Neuronal stem cell (in vitro differentiated cells): ENCODE measurements at regions not wholly inside any gene's neighbourhood (a gene's known extent, or its start where the extent isn't known, plus 50 kb on each side); places are given as distances from the start of the nearest gene placed in this dataset.

Source experiments
- DNase-seq: peaks from one replicate; pipeline ENCODE4 v3.0.0-alpha.2; 2013; ENCODE audit warnings: low spot score
- H2AFZ ChIP-seq: one replicate; pipeline ENCODE4 v1.6.1; 2013; ENCODE audit warnings: mild to moderate bottlenecking, low read length, inconsistent platforms
- H2AK5ac ChIP-seq: 2 replicates; pipeline ENCODE4 v1.6.1; 2013; ENCODE audit warnings: low read depth, mild to moderate bottlenecking, inconsistent platforms, low read length, moderate library complexity, mixed read lengths
- H2BK120ac ChIP-seq: 2 replicates; pipeline ENCODE4 v1.6.1; 2013; ENCODE audit warnings: low read depth, mild to moderate bottlenecking, inconsistent platforms, low read length, moderate library complexity, mixed read lengths
- H2BK12ac ChIP-seq: one replicate; pipeline ENCODE4 v1.6.1; 2013; ENCODE audit warnings: low read length, inconsistent platforms
- H2BK15ac ChIP-seq: 2 replicates; pipeline ENCODE4 v1.6.1; 2013; ENCODE audit warnings: mild to moderate bottlenecking, low read length, inconsistent platforms, mixed read lengths
- H2BK5ac ChIP-seq: one replicate; pipeline ENCODE4 v1.6.1; 2013; ENCODE audit warnings: inconsistent platforms, mild to moderate bottlenecking, low read length, moderate library complexity
- H3K14ac ChIP-seq: one replicate; pipeline ENCODE4 v1.6.1; 2013; ENCODE audit warnings: low read length, inconsistent platforms
- H3K18ac ChIP-seq: 2 replicates; pipeline ENCODE4 v1.6.1; 2013; ENCODE audit warnings: low read length, inconsistent platforms
- H3K23ac ChIP-seq: 2 replicates; pipeline ENCODE4 v1.6.1; 2013; ENCODE audit warnings: low read depth, mild to moderate bottlenecking, mixed read lengths, low read length, inconsistent platforms; ENCODE audit not compliant: poor library complexity
- H3K27ac ChIP-seq: replicated peaks from 3 replicates; pipeline ENCODE4 v1.5.1; 2013; ENCODE audit warnings: low read length, inconsistent platforms
- H3K27me3 ChIP-seq, 3 experiments: 2 replicates each; pipeline ENCODE4 v1.6.1; 2013; ENCODE audit warnings: low read length in 3 of 3, mild to moderate bottlenecking in 2 of 3, inconsistent platforms in 1 of 3, low read depth in 1 of 3, mixed read lengths in 1 of 3, moderate library complexity in 1 of 3; ENCODE audit not compliant: control insufficient read depth in 3 of 3, insufficient read depth in 3 of 3
- H3K36me3 ChIP-seq, 2 donors: replicated peaks in 1 of 2; 2 replicates each; pipeline ENCODE4 v1.6.1; 2013; ENCODE audit warnings: low read length in 2 of 2; ENCODE audit not compliant: control insufficient read depth in 2 of 2, insufficient read depth in 2 of 2
- H3K4ac ChIP-seq: 2 replicates; pipeline ENCODE4 v1.6.1; 2013; ENCODE audit warnings: inconsistent platforms, mild to moderate bottlenecking, low read length, moderate library complexity
- H3K4me1 ChIP-seq, 2 donors: 1 replicate in 1 of 2; 2 replicates in 1 of 2; pipeline ENCODE4 v1.6.1; 2013; ENCODE audit warnings: low read length in 2 of 2, low read depth in 1 of 2; ENCODE audit not compliant: control insufficient read depth in 2 of 2, insufficient read depth in 1 of 2
- H3K4me2 ChIP-seq: one replicate; pipeline ENCODE4 v1.6.1; 2013; ENCODE audit warnings: mild to moderate bottlenecking, low read length, inconsistent platforms; ENCODE audit not compliant: insufficient read depth, poor library complexity, severe bottlenecking
- H3K4me3 ChIP-seq, 2 donors: 2 replicates each; pipeline ENCODE4 v1.5.1; 2013; ENCODE audit warnings: low read length in 2 of 2, mild to moderate bottlenecking in 2 of 2, inconsistent platforms in 1 of 2, moderate library complexity in 1 of 2
- H3K79me1 ChIP-seq: one replicate; pipeline ENCODE4 v1.6.1; 2013; ENCODE audit warnings: low read depth, mild to moderate bottlenecking, inconsistent platforms, low read length, moderate library complexity
- H3K9ac ChIP-seq: one replicate; pipeline ENCODE4 v1.6.1; 2013; ENCODE audit warnings: mild to moderate bottlenecking, low read depth, low read length, inconsistent platforms; ENCODE audit not compliant: poor library complexity
- H3K9me3 ChIP-seq, 2 donors: replicated peaks in 1 of 2; 2 replicates each; pipeline versions ENCODE3 to v1.6.1; 2013; ENCODE audit warnings: low read length in 2 of 2, mild to moderate bottlenecking in 2 of 2, inconsistent platforms in 1 of 2, low read depth in 1 of 2, mixed read lengths in 1 of 2, moderate library complexity in 1 of 2; ENCODE audit not compliant: control insufficient read depth in 2 of 2, insufficient read depth in 1 of 2
- H4K8ac ChIP-seq: one replicate; pipeline ENCODE4 v1.6.1; 2013; ENCODE audit warnings: low read depth, mild to moderate bottlenecking, inconsistent platforms, low read length, moderate library complexity
- H4K91ac ChIP-seq: one replicate; pipeline ENCODE4 v1.6.1; 2013; ENCODE audit warnings: low read length, low read depth, mild to moderate bottlenecking, inconsistent platforms; ENCODE audit not compliant: poor library complexity
- WGBS, 2 donors: extraction: QIAGEN DNeasy Blood & Tissue Kit; methylation state at CpG; one replicate each; pipeline ENCODE4 v1.1.7; 2013; ENCODE audit warnings: missing lambda C conversion rate in 2 of 2, mixed read lengths in 1 of 2; ENCODE audit not compliant: insufficient read length in 2 of 2, insufficient replicate concordance in 1 of 2; ENCODE audit errors: extremely low coverage in 2 of 2; 5-methylcytosine and 5-hydroxymethylcytosine counted together

DNA sequence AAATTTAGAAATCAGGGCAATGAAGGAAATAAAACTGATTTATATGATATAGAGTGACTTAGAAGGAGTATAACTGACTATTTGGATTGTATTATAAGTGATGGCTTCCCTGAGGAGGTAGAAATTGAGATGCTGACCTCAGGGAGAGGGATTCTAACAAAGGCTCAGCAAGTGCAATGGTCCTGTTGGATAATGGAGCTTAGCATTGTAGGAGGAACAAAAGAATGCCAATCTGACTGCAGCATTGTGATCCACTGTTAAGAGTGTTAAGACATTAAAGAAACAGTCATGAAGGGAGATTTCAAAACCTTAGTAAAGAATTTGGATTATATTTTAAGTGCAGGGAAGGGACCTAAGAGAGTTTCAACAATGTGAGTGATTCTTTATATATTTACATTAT, 158.4 kb upstream of the NAALADL2 start:
- H3K14ac ChIP-seq, result no peak overlapping the region
- peak; percentile 29 for DNase-seq
- H2BK5ac ChIP-seq, result no peak overlapping the region
- H2BK120ac ChIP-seq, result no peak overlapping the region
- H3K18ac ChIP-seq, result no peak overlapping the region
- no peaks in the 10 kb centered on the region for H3K9me3 ChIP-seq
- H3K27me3 ChIP-seq, result no peaks in the 10 kb centered on the region
- H3K36me3 ChIP-seq, result no peaks in the 10 kb centered on the region
- H3K4me2 ChIP-seq, result no peak overlapping the region
- no peak overlapping the region for H2BK15ac ChIP-seq
- H3K9ac ChIP-seq, result no peak overlapping the region
- no peak overlapping the region for H3K23ac ChIP-seq
- H2AFZ ChIP-seq, result no peak overlapping the region
- no peak overlapping the region for H3K27ac ChIP-seq
- no peaks in the 10 kb centered on the region for H3K79me1 ChIP-seq
- H3K4me3 ChIP-seq, result no peak overlapping the region
- peaks cover 0 to 6% of the 10 kb centered on the region in 2 donors for H3K4me1 ChIP-seq
- no peak overlapping the region for H2AK5ac ChIP-seq
- no peak overlapping the region for H4K8ac ChIP-seq
- H4K91ac ChIP-seq, result no peak overlapping the region
- no peak overlapping the region for H2BK12ac ChIP-seq
- no peak overlapping the region for H3K4ac ChIP-seq

DNA sequence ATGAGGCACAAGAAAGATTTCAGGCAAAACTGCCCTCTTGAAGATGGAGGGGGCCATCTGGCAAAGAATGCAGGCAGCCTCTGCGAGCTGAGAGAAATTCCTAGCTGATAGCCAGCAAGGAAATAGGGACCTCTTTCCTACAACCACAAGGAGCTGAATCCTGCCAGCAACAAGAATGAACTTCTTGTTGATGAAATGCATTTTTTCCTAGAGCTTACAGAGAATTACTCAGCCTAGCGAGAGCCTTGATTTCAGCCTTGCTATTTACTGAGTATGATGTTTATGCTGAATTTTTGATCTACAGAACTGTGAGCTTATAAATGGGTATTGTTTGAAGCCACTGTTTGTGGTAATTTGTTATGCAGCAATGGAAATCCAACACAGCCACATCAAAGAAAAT, 148.5 kb upstream of the NAALADL2 start:
- no peak overlapping the region for H3K23ac ChIP-seq
- H3K4ac ChIP-seq, result no peak overlapping the region
- no peaks in the 10 kb centered on the region for H3K9me3 ChIP-seq
- no peaks in the 10 kb centered on the region for H3K79me1 ChIP-seq
- no peak overlapping the region for H4K91ac ChIP-seq
- no peak overlapping the region for H2BK120ac ChIP-seq
- no peak for DNase-seq
- H2BK15ac ChIP-seq, result no peak overlapping the region
- H3K18ac ChIP-seq, result no peak overlapping the region
- no peak overlapping the region for H3K9ac ChIP-seq
- WGBS, 2 donors, result no CpG with 5 or more reads among the region's 2 CpGs
- H3K4me3 ChIP-seq, result no peak overlapping the region
- no peak overlapping the region for H2AK5ac ChIP-seq
- no peak overlapping the region for H2BK5ac ChIP-seq
- H2BK12ac ChIP-seq, result no peak overlapping the region
- H2AFZ ChIP-seq, result no peak overlapping the region
- H3K36me3 ChIP-seq, result no peaks in the 10 kb centered on the region
- no peak overlapping the region for H3K14ac ChIP-seq
- no peak overlapping the region for H3K27ac ChIP-seq
- H3K27me3 ChIP-seq, result no peaks in the 10 kb centered on the region
- no peak overlapping the region for H3K4me2 ChIP-seq
- H3K4me1 ChIP-seq, result no peaks in the 10 kb centered on the region
- H4K8ac ChIP-seq, result no peak overlapping the region

DNA sequence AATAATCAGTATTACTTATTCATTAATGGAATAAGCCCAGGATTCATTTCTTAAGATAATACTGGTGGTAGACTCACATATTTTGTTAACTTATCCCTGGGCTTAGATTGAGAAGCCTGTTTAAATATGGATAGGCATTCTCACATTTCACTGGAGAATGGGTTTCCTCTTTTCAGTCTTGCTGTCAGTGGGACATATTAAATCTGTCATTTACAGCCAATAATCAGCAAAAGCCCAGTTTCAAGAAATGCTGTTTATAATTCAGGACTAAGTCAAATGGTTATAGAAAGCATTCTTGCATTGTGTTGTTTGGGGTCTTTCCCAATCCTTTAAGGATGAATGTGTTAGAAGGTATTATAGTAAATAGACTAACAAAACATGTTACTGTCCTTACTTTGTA, 143.7 kb upstream of the NAALADL2 start:
- no peak overlapping the region for H3K4ac ChIP-seq
- no peak overlapping the region for H2BK12ac ChIP-seq
- H3K4me1 ChIP-seq, result no peaks in the 10 kb centered on the region
- no peak overlapping the region for H4K8ac ChIP-seq
- no peaks in the 10 kb centered on the region for H3K36me3 ChIP-seq
- H2BK5ac ChIP-seq, result no peak overlapping the region
- no peak overlapping the region for H3K4me3 ChIP-seq
- H3K27me3 ChIP-seq, result no peaks in the 10 kb centered on the region
- H2AFZ ChIP-seq, result no peak overlapping the region
- H3K23ac ChIP-seq, result no peak overlapping the region
- H2BK15ac ChIP-seq, result no peak overlapping the region
- no peak overlapping the region for H3K4me2 ChIP-seq
- H3K9me3 ChIP-seq, result no peaks in the 10 kb centered on the region
- no peak for DNase-seq
- H3K27ac ChIP-seq, result no peak overlapping the region
- no peak overlapping the region for H2AK5ac ChIP-seq
- H3K14ac ChIP-seq, result no peak overlapping the region
- H4K91ac ChIP-seq, result no peak overlapping the region
- H3K9ac ChIP-seq, result no peak overlapping the region
- no peaks in the 10 kb centered on the region for H3K79me1 ChIP-seq
- no peak overlapping the region for H2BK120ac ChIP-seq
- H3K18ac ChIP-seq, result no peak overlapping the region

DNA sequence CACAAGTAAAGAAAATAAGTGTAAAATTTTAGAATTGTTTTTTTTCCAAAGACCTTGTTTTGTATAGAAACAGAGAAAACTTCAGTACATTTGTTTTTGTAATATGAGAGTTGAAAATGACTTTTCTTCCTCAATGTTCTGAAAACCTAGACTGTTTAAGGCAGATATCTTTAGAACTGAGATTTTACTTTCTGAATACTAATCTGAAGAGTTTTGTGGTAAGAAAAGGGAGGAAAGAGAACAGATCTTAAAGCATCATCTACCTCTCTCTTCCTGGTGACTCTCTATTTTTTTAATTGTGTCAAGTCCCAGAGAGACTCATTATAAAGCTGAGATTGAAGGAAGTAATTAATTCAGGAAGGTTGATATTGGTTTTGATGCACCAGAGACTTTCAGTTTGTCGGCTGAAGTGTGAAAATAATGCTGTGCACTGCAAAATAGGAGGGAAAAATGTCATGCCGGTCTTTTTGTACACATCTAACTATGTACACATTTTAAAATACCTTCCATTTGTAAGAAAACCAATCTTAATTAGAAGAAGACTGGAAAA, 142.1 kb upstream of the NAALADL2 start:
- no peak overlapping the region for H3K18ac ChIP-seq
- WGBS, 2 donors, result no CpG with 5 or more reads among the region's 2 CpGs
- no peak overlapping the region for H4K8ac ChIP-seq
- H2BK12ac ChIP-seq, result no peak overlapping the region
- H3K4me2 ChIP-seq, result no peak overlapping the region
- no peak overlapping the region for H3K23ac ChIP-seq
- no peaks in the 10 kb centered on the region for H3K79me1 ChIP-seq
- H3K9ac ChIP-seq, result no peak overlapping the region
- H3K14ac ChIP-seq, result no peak overlapping the region
- H4K91ac ChIP-seq, result no peak overlapping the region
- DNase-seq, result no peak
- H2AK5ac ChIP-seq, result no peak overlapping the region
- H3K36me3 ChIP-seq, result no peaks in the 10 kb centered on the region
- no peak overlapping the region for H3K4ac ChIP-seq
- no peak overlapping the region for H2BK120ac ChIP-seq
- H2BK15ac ChIP-seq, result no peak overlapping the region
- no peak overlapping the region for H2BK5ac ChIP-seq
- H3K9me3 ChIP-seq, result no peaks in the 10 kb centered on the region
- H3K27ac ChIP-seq, result no peak overlapping the region
- no peaks in the 10 kb centered on the region for H3K27me3 ChIP-seq
- H2AFZ ChIP-seq, result peak overlapping the region; percentile 33
- H3K4me1 ChIP-seq, result no peaks in the 10 kb centered on the region
- H3K4me3 ChIP-seq, result no peak overlapping the region
